Fibroblast of skin of scalp (primary cell): ENCODE measurements at regions not wholly inside any gene's neighbourhood (a gene's known extent, or its start where the extent isn't known, plus 50 kb on each side); places are given as distances from the start of the nearest gene placed in this dataset.
A peak's percentile ranks its signal among the peaks of the same experiment; 100 is the strongest.
"Not testable (repeated sequence)": the region's sequence is repeated elsewhere in the genome, so short reads cannot be mapped to it uniquely, and the experiment has no call there.

ENCODE experiments used
- DNase-seq: peaks from one replicate; pipeline ENCODE4 v3.0.0-alpha.2; 2013

DNA sequence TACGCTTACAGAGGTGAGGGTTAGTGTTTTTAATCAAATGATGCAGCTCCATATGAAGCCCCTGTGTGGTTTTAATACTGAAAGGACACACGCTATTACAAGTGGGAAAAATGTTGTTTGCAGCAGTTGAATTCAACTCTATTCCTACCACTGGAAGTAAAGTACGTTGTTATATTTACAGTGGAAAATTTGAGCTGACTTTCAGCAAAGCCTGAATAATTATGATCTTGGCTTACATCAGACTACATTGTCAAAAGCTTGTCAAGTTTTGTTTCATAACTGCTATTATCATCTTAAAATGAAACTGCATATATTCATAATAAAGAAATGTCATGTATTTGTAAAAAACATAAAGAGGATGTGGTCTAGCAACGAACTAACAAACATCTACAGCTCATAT is 818.5 kb downstream of the SEMA5A start:
- no peak for DNase-seq

DNA sequence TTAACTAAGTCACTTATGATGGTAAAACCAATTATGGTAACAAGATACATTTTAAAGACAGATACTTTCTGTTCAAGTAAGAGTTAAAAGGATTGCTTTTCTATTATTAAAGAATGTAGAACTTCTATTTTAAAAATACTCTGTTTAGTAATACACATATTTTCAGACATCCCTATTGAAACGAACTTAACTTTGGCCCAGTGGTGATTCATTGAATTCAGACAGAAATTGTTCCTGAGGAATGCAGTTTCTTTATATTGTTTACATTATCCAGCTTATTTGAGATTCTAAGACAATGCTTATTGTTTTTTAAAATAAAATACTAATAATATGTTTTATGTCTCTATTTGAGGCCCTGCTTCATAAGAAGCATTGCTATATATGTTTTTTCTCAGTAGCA is 816.4 kb downstream of the SEMA5A start:
- DNase-seq = peak; percentile 56

DNA sequence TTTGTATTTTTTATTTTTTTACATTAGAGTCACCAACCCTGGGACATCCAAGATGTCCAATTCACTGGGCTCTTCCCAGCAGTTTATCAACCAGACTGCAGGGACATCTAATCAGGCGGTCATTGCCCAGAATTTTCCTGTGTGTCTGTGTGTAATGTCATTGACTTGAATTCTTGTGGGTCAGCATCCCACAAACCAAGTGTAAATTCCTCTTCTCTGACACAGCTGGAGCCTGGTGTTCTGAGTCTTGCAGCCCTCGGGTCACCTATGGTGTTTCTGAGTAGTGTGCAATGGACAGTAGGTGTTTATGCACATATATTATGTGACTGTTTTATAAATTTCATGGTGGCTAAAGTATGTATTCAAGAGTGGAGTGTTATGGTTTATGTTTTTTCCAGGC is 815.7 kb downstream of the SEMA5A start:
- DNase-seq = peak; percentile 64

DNA sequence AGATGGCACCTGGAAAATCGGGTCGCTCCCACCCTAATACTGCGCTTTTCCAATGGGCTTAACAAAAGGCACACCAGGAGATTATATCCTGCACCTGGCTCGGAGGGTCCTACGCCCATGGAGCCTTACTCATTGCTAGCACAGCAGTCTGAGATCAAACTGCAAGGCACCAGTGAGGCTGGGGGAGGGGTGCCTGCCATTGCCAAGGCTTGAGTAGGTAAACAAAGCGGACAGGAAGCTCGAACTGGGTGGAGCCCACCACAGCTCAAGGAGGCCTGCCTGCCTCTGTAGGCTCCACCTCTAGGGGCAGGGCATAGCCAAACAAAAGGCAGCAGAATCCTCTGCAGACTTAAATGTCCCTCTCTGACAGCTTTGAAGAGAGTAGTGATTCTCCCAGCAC is 814.8 kb downstream of the SEMA5A start:
- not testable (repeated sequence) for DNase-seq

- no peak for DNase-seq
These were observed 805.3 kb downstream of the SEMA5A start for GRCh38 chr5:8740595-8740994.

GRCh38 chr5:8749556-8749955 is 796.3 kb downstream of the SEMA5A start:
- no peak for DNase-seq

DNA sequence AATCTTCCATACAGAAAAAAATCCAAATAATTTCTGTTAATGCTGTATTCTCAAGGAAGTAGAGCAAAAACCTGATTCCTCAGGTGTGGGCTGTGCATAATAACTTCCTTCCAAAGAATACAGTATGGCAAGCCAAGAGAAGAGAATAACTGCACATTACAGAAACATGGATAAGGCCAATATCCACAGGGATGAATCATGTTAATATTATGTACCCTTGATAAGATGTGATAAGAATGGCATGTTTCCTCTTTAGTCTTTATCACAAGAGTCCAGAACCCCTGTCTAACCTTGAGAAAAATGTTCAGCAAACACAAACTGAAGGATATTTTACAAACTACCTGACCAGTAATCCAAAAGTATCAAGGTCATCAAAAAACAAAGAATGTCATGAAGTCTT is 795.8 kb downstream of the SEMA5A start:
- no peak for DNase-seq

DNA sequence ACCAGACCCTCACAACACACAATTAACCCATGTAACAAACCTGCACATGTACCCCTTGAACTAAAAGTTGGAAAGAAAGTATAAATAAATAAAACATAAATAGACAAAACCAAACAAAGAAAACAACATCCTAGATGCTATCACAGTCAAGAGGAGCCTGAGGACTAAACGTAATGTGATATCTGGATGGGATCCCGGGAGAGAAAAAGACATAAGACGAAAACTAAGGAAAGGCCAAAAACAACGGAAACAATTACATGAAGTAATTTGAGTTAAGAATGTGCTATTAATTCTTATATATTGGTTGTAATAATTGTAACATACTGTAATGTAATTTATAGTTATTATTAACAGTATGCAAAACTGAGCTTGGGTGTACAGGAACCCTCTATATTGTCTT is 793.9 kb downstream of the SEMA5A start:
- DNase-seq = no peak

DNA sequence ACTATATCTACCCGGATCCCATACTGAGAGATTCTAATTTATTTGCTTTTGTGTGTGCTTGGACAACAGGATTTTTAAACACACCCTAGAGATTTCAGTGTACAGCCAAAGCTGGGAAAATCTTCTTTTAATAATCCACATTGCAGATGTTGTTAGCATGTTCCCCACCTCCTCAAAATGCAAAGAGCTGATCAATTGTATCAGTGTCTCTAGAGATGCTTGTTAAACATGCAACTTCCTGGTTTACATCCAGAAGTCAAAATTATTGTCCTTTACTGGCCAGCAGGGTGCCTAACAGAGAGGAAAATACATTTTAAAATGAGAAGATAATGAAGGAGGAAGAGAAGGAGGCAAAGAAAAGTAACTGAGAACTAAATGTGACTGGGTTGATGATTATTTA is 793.3 kb downstream of the SEMA5A start:
- no peak for DNase-seq

GRCh38 chr5:8756498-8757084 is 789.3 kb downstream of the SEMA5A start:
- DNase-seq = peak; percentile 66

DNA sequence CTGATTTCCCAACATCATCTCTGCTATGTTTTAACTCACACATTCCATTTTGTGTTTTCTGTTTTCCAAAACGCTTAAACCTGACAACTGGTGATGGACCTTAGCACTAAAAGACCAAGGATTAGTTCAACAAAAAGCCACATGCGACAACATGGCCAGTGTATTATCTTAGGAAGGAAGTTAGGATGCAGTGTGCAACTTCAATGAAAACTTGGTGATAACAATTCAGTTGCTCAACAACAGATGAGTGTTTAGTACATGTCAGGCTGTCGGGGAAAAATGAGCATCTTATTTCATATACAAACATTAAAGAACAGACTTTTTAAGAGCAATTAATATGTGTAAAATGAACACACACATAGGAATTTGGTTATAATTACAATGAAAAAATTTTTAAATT is 780.0 kb downstream of the SEMA5A start:
- DNase-seq = no peak

GRCh38 chr5:8766448-8766847 is 779.4 kb downstream of the SEMA5A start:
- no peak for DNase-seq

DNA sequence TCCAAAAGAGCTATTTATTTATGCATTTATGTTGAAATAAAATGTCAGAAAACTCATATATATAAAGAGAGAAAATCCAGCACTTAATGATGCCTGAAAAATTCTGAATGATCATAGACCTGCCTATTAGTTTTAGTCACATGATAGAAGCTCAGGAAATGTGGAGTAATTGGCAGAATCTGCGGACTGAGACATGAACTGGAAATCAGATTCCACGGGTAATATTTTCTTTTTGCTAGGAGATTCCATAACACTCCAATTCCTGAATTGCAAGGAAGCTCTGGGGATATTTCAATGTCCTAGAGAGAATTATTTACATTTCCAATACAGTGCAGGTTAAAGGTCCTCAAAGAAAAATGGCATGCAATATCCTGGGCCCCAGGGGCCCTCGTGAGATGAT is 778.8 kb downstream of the SEMA5A start:
- no peak for DNase-seq

- no peak for DNase-seq
These were observed 778.1 kb downstream of the SEMA5A start for GRCh38 chr5:8767746-8768145.

GRCh38 chr5:8769631-8770030 is 776.2 kb downstream of the SEMA5A start:
- DNase-seq = no peak

DNA sequence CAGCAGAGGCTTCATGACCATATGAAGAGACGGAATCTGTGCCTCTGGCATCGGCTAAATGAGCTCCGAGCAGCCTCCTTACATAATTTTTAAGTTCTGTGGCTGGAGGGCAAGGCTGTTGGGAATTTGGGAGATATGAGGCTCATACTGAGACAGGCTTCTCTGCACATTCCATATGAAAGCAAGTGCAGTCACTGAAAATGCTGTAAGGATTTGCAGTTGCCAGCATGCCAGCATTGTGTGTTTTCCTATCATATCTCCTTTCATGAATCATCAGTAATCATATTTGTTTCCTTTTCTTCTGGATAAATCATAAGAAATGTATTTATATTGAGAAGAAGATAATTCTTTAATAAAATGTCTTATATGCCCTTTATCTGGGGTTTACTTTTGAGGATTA is 775.4 kb downstream of the SEMA5A start:
- DNase-seq = no peak

DNA sequence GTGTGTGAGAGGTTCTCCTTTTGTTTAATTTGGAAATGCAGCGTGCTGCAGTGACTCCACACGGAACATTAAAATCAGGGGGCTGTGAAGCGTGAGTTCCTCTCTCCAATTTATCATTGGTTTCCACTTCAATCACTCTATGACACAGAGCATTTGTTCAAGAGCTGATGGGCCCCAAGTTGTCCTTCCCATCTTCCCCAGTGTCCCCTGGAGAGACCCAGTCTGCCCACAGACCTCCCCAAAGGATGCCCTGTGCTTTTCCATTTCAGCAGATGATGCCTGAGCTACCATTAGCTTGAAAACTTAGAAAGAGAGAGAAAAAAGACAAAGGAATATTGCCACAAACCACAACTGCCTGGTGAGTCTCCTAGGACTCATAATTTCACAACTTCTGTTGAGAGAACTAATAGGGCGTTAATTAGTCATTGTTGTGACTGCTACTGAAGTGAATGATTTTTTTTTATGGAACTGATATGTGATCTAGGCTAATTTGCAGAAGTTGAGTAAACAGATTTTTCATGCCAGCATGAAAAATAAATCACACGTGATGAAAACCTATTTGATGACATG is 772.7 kb downstream of the SEMA5A start:
- DNase-seq = no peak

GRCh38 chr5:8784692-8785091 is 761.2 kb downstream of the SEMA5A start:
- no peak for DNase-seq

GRCh38 chr5:8788246-8788645 is 757.6 kb downstream of the SEMA5A start:
- DNase-seq = no peak

DNA sequence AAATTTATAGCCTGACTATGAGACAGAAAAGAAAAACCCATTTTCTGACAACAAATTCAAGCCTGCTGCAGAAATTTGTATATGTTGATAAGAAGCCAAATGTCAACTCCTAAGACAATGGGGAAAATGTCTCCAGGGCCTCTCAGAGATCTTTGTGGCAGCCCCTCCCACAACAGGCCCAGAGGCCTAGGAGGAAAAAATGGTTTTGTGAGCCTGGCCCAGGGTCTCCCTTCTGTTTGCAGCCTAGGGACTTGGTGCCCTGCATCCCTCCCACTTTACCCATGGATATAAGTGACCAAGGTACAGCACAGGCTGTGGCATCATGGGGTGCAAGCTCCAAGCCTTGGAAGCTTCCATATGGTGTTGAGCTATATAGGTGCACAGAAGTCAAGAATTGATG is 740.2 kb downstream of the SEMA5A start:
- DNase-seq = no peak

GRCh38 chr5:8807636-8808035 is 738.2 kb downstream of the SEMA5A start:
- DNase-seq = peak; percentile 28

- DNase-seq = no peak
These were observed 734.3 kb downstream of the SEMA5A start for GRCh38 chr5:8811581-8811980.

DNA sequence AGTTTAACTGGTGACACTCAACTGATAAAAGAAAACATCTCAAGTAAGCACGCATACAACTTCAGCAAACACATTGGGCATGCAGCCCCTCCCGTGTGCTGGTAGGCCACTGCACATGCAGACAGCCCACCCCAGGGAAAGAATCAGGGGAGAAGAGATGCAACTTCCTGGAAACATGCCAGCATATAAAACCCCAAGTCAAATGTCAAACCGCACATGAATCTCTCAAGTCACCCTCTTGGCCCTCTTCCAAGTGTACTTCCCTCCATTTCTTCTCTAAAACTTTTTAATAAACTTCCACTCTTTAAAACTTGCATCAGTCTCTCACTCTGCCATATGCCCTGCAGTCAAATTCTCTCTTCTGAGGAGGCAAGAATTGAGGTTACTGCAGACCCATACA is 732.7 kb downstream of the SEMA5A start:
- no peak for DNase-seq

GRCh38 chr5:8814105-8814504 is 731.8 kb downstream of the SEMA5A start:
- no peak for DNase-seq

- no peak for DNase-seq
These were observed 721.5 kb downstream of the SEMA5A start for GRCh38 chr5:8824371-8824770.
